ENCODE measurements at regions not wholly inside any gene's neighbourhood (a gene's known extent, or its start where the extent isn't known, plus 50 kb on each side); places are given as distances from the start of the nearest gene placed in this dataset.
"Not testable (repeated sequence)": the region's sequence is repeated elsewhere in the genome, so short reads cannot be mapped to it uniquely, and the experiment has no call there.

DNA sequence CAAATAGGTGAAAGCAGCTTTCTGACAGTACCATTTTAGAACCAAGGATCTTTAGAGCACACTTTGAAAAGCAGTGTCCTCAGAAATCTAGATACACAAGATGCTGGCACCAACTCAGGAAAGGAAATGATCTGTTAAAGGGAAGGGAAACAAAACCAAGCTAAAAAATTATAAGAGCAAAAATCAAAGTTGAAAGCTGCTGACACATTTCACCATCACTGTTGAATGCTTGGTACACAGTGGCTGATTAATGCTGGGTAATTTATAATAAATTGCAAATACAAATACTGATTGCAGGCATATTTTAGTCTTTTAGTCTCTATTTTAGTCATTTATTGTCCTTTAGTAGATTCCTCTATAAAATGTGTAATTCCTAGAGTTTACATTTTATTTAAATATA, 1540.1 kb upstream of the PCDH10 start:
- no peaks in the 10 kb centered on the region for H3K36me3 ChIP-seq (ENCODE audit: control insufficient read depth, insufficient read depth, low read length)
- no peak overlapping the region for H3K4me3 ChIP-seq (replicated peaks; ENCODE audit: low read depth, low read length)
- TF ChIP-seq, protein P1, sequence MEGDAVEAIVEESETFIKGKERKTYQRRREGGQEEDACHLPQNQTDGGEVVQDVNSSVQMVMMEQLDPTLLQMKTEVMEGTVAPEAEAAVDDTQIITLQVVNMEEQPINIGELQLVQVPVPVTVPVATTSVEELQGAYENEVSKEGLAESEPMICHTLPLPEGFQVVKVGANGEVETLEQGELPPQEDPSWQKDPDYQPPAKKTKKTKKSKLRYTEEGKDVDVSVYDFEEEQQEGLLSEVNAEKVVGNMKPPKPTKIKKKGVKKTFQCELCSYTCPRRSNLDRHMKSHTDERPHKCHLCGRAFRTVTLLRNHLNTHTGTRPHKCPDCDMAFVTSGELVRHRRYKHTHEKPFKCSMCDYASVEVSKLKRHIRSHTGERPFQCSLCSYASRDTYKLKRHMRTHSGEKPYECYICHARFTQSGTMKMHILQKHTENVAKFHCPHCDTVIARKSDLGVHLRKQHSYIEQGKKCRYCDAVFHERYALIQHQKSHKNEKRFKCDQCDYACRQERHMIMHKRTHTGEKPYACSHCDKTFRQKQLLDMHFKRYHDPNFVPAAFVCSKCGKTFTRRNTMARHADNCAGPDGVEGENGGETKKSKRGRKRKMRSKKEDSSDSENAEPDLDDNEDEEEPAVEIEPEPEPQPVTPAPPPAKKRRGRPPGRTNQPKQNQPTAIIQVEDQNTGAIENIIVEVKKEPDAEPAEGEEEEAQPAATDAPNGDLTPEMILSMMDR (IDR thresholded peaks at IDR 0.05; ENCODE audit: insufficient read depth, low read length, poor library complexity, severe bottlenecking): no peak
- DNase-seq (ENCODE audit: extremely low read depth, insufficient read length): no peak
- no peaks in the 10 kb centered on the region for H3K27me3 ChIP-seq (replicated peaks; ENCODE audit: control insufficient read depth, insufficient read depth, low read length)

DNA sequence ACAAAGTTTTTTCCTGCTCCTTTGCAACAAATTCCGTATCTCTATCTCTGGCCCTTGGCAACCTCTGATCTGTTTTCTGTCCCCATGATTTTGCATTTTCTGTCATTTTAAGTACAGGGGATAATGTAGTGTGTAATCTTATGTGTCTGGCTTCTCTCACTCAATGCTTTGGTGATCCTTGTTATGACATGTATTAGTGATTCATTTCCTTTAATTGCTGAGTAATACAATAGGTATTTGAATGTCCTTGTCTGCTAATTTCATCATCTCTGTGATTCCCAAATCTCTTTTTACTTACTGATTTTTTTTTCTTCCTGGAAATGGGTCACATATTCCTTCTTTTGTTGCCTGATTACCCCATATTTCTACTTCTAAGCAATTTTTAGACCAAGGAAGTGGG, 1538.6 kb upstream of the PCDH10 start:
- H3K27me3 ChIP-seq (replicated peaks; ENCODE audit: control insufficient read depth, insufficient read depth, low read length); DNase-seq (ENCODE audit: extremely low read depth, insufficient read length); H3K36me3 ChIP-seq (ENCODE audit: control insufficient read depth, insufficient read depth, low read length); H3K4me3 ChIP-seq (replicated peaks; ENCODE audit: low read depth, low read length): not testable (repeated sequence)

DNA sequence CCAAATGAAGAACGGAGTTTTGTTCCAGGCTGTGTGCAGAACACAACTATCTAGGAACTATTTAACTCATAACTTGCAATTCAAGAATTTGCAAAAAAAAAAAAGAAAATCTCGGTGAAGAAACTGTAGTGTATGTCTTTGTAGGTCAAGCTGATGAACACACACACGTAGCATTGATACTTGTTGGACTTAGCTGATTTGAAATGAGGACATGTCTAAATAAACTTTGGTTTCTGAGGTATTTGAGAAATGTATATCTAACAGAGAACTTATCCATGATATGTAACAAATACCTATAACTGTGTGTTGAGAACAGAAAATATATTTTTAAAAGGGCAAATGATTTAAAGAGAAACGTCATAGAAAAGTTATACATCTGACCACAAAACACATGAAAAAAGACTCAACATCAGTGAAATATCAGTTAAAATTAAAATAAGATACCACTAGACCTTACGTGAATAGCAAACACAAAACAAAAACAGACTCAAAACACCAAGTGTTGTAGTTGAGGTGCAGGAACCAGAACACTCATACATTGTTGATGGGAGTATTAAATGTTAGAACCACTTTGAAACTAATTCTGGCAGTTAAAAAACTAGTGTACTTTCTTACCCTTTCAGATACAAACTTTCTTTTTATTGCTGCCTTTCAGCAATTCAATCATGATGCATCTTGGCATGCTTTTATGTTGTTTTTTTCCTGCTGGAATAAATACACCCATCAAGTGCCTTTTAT, 1535.8 kb upstream of the PCDH10 start:
- Histone ChIP-seq H3K27me3 (replicated peaks; ENCODE audit: control insufficient read depth, insufficient read depth, low read length) (no peaks in the 10 kb centered on the region), H3K4me3 (replicated peaks; ENCODE audit: low read depth, low read length) (no peak overlapping the region), H3K36me3 (ENCODE audit: control insufficient read depth, insufficient read depth, low read length) (no peaks in the 10 kb centered on the region)
- TF ChIP-seq, protein P1 (IDR thresholded peaks at IDR 0.05; ENCODE audit: insufficient read depth, low read length, poor library complexity, severe bottlenecking): no peak
- no peak for DNase-seq (ENCODE audit: extremely low read depth, insufficient read length)

DNA sequence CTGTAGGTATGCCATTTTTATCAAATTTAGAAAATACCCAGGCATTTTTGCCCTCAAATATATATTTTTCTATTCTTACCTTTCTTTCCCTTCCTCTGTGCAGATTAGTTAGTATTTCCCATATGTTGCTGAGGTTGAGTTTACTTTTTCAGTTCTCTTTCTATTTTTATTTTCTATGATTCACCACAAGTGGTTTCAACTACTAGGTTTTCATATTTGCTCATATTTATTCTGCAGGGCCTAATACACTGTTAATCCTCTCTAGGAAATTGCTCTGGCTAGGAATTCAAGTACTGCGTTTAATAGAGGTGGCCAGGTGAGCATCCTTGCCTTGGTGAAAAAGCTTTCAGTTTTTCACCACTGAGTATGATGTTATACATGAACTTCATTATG, 1535.3 kb upstream of the PCDH10 start:
- no peak overlapping the region for H3K4me3 ChIP-seq (replicated peaks; ENCODE audit: low read depth, low read length)
- H3K36me3 ChIP-seq (ENCODE audit: control insufficient read depth, insufficient read depth, low read length): no peaks in the 10 kb centered on the region
- no peak for DNase-seq (ENCODE audit: extremely low read depth, insufficient read length)
- TF ChIP-seq, protein P1 (IDR thresholded peaks at IDR 0.05; ENCODE audit: insufficient read depth, low read length, poor library complexity, severe bottlenecking): no peak
- no peaks in the 10 kb centered on the region for H3K27me3 ChIP-seq (replicated peaks; ENCODE audit: control insufficient read depth, insufficient read depth, low read length)

DNA sequence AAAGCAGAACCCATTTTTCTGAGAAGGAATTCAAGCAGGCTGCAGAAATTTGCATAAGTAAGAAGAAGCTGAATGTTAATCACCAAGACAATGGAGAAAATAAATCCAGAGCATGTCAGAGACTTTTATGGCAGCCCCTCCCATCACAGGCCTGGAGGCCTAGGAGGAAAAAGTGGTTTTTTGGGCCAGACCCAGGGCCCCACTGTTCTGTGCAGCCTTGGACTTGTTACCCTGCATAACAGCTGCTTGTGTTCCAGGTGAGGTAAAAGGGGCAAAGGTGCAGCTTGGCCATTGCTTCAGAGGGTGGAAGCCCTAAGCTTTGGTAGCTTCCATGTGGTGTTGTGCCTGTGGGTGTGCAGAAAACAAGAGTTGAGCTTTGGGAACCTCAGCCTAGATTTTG, 1516.2 kb upstream of the PCDH10 start:
- DNase-seq (ENCODE audit: extremely low read depth, insufficient read length): no peak
- Histone ChIP-seq H3K4me3 (replicated peaks; ENCODE audit: low read depth, low read length) (no peak overlapping the region), H3K36me3 (ENCODE audit: control insufficient read depth, insufficient read depth, low read length) (no peaks in the 10 kb centered on the region), H3K27me3 (replicated peaks; ENCODE audit: control insufficient read depth, insufficient read depth, low read length) (no peaks in the 10 kb centered on the region)
- TF ChIP-seq, protein P1 (IDR thresholded peaks at IDR 0.05; ENCODE audit: insufficient read depth, low read length, poor library complexity, severe bottlenecking): no peak

DNA sequence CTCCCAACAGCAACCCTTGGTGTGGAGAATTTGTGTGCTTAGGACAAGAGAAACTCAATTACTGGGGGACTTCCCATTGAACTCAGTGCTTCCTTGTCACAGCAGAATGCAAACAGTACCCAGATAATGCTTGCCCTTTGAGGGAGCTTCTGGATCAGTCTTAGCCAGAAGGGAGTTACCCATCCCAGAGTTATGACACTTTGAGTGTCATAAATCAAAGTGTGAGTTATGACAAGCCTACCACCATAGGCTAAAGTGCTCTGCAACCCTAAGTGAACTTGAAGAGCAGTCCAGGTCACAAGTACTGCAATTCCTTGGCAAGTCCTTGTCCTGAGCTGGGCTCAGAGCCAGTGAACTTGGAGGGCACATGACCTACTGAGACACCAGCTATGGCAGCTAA, 1513.9 kb upstream of the PCDH10 start:
- DNase-seq (ENCODE audit: extremely low read depth, insufficient read length): no peak
- Histone ChIP-seq H3K36me3 (ENCODE audit: control insufficient read depth, insufficient read depth, low read length) (no peaks in the 10 kb centered on the region), H3K27me3 (replicated peaks; ENCODE audit: control insufficient read depth, insufficient read depth, low read length) (no peaks in the 10 kb centered on the region), H3K4me3 (replicated peaks; ENCODE audit: low read depth, low read length) (no peak overlapping the region)
- TF ChIP-seq, protein P1 (IDR thresholded peaks at IDR 0.05; ENCODE audit: insufficient read depth, low read length, poor library complexity, severe bottlenecking): no peak
